Prostate gland (tissue), 2 donors: ENCODE measurements at regions not wholly inside any gene's neighbourhood (a gene's known extent, or its start where the extent isn't known, plus 50 kb on each side); places are given as distances from the start of the nearest gene placed in this dataset.

Experiments
- POLR2A ChIP-seq: fragments of 450-650 bp; IDR thresholded peaks from one replicate; pipeline ENCODE4 v1.6.1; 2016; ENCODE audit warnings: antibody characterized with exemption, mild to moderate bottlenecking
- POLR2AphosphoS5 ChIP-seq: sonication (generic); formaldehyde crosslinking; IDR thresholded peaks from one replicate; pipeline ENCODE4 v1.6.1; 2017; ENCODE audit warnings: antibody characterized with exemption
- TF ChIP-seq, protein P1 (sequence below), 4 experiments: fragments of 200-600 bp in 2 of 4; fragments of 450-650 bp in 2 of 4; sonication (generic) in 2 of 4; IDR thresholded peaks; 1 replicate in 3 of 4; 2 replicates in 1 of 4; pipeline ENCODE4 v1.5.1; 2016 to 2019; ENCODE audit warnings: antibody characterized with exemption in 4 of 4, mild to moderate bottlenecking in 2 of 4, moderate library complexity in 2 of 4

GRCh38 chr5:84436866-84437265 is 52.2 kb upstream of the EDIL3 start:
- TF ChIP-seq, protein P1, sequence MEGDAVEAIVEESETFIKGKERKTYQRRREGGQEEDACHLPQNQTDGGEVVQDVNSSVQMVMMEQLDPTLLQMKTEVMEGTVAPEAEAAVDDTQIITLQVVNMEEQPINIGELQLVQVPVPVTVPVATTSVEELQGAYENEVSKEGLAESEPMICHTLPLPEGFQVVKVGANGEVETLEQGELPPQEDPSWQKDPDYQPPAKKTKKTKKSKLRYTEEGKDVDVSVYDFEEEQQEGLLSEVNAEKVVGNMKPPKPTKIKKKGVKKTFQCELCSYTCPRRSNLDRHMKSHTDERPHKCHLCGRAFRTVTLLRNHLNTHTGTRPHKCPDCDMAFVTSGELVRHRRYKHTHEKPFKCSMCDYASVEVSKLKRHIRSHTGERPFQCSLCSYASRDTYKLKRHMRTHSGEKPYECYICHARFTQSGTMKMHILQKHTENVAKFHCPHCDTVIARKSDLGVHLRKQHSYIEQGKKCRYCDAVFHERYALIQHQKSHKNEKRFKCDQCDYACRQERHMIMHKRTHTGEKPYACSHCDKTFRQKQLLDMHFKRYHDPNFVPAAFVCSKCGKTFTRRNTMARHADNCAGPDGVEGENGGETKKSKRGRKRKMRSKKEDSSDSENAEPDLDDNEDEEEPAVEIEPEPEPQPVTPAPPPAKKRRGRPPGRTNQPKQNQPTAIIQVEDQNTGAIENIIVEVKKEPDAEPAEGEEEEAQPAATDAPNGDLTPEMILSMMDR (IDR thresholded peaks at IDR 0.05), result no peak
- TF ChIP-seq POLR2AphosphoS5 (no peak), POLR2A (no peak)
